Ascending aorta (tissue), 2 donors: ENCODE measurements at regions not wholly inside any gene's neighbourhood (a gene's known extent, or its start where the extent isn't known, plus 50 kb on each side); places are given as distances from the start of the nearest gene placed in this dataset.
A peak's percentile ranks its signal among the peaks of the same experiment; 100 is the strongest.

ENCODE experiments used
- DNase-seq, 2 donors: peaks; one replicate each; pipeline ENCODE4 v3.0.0-alpha.2; 2019; ENCODE audit warnings: low spot score in 2 of 2
- H3K27ac ChIP-seq, 2 donors: fragments of 200-600 bp; sonication (generic); one replicate each; pipeline ENCODE4 v1.5.1; 2016 to 2017; ENCODE audit warnings: mild to moderate bottlenecking in 1 of 2
- H3K27me3 ChIP-seq: fragments of 200-600 bp; sonication (generic); one replicate; pipeline ENCODE4 v1.5.1; 2017
- H3K36me3 ChIP-seq, 2 donors: fragments of 200-600 bp; sonication (generic); one replicate each; pipeline ENCODE4 v1.5.1; 2016
- H3K4me1 ChIP-seq, 2 donors: fragments of 200-600 bp; sonication (generic); one replicate each; pipeline ENCODE4 v1.5.1; 2016 to 2017; ENCODE audit warnings: mild to moderate bottlenecking in 1 of 2
- H3K4me3 ChIP-seq, 2 donors: fragments of 200-600 bp; sonication (generic); one replicate each; pipeline ENCODE4 v1.5.1; 2016 to 2017; ENCODE audit warnings: mild to moderate bottlenecking in 1 of 2
- H3K9me3 ChIP-seq, 2 donors: fragments of 200-600 bp; sonication (generic); one replicate each; pipeline ENCODE4 v1.5.1; 2016
- intact Hi-C: fragments of 100-400 bp; cut with DNase I; formaldehyde crosslinking; loops from one replicate; pipeline ENCODE4 v1.15.1; 2023
- TF ChIP-seq, protein P1 (sequence below), 3 experiments: fragments of 200-600 bp in 2 of 3; fragments of 450-650 bp in 1 of 3; sonication (generic) in 2 of 3; IDR thresholded peaks; one replicate each; pipeline ENCODE4 v1.5.1; 2016 to 2019; ENCODE audit warnings: antibody characterized with exemption in 3 of 3, mild to moderate bottlenecking in 1 of 3, moderate library complexity in 1 of 3

GRCh38 chr1:217281332-217281731 lies 349.6 kb downstream of the GPATCH2 start:
- Histone ChIP-seq H3K4me3 (no peak overlapping the region), H3K9me3 (no peaks in the 10 kb centered on the region), H3K27me3 (no peaks in the 10 kb centered on the region), H3K36me3 (no peaks in the 10 kb centered on the region), H3K27ac (no peak overlapping the region), H3K4me1 (no peaks in the 10 kb centered on the region)
- TF ChIP-seq, protein P1, sequence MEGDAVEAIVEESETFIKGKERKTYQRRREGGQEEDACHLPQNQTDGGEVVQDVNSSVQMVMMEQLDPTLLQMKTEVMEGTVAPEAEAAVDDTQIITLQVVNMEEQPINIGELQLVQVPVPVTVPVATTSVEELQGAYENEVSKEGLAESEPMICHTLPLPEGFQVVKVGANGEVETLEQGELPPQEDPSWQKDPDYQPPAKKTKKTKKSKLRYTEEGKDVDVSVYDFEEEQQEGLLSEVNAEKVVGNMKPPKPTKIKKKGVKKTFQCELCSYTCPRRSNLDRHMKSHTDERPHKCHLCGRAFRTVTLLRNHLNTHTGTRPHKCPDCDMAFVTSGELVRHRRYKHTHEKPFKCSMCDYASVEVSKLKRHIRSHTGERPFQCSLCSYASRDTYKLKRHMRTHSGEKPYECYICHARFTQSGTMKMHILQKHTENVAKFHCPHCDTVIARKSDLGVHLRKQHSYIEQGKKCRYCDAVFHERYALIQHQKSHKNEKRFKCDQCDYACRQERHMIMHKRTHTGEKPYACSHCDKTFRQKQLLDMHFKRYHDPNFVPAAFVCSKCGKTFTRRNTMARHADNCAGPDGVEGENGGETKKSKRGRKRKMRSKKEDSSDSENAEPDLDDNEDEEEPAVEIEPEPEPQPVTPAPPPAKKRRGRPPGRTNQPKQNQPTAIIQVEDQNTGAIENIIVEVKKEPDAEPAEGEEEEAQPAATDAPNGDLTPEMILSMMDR (IDR thresholded peaks at IDR 0.05), result no peak
- intact Hi-C loops, result no loop called here
- no peak for DNase-seq

DNA sequence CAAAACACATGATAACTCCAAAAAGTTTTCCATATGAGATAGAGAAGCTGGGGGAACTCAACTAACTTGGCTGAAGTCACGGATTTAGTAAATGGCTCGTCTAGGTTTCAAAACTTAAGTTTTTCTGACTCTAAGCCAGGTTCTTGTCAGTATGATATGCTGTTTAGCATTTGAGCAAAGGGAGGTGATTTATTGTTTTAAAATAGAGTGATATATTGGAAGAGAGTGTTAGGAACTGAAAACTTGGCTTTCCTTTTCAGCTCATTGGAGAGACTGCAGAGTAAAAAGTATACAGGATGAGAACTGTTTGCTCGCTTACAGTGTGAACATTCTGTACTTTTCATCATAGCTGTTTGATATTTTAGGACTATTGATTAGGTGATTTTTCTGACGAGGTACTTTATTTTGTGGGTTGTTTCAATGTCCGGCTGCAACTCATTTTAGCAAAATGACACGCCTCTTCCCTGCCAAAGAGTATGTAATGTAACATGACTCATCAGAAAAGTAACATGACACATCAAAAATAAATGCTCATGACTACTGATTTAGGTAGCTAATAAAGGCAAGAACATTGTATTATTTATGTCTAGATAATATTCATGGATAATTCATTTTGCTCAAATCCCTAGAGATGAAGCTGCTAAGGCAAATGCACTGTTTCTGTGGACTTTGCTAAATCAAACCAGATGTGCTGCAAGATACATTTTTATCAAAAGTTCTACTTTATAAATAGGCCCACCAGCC lies 355.1 kb downstream of the GPATCH2 start:
- no peaks in the 10 kb centered on the region for H3K27me3 ChIP-seq
- no peaks in the 10 kb centered on the region for H3K36me3 ChIP-seq
- peak overlapping the region in 1 of 2 donors; percentile 12 for H3K4me3 ChIP-seq
- H3K4me1 ChIP-seq, result no peaks in the 10 kb centered on the region
- DNase-seq, result no peak
- TF ChIP-seq, protein P1 (IDR thresholded peaks at IDR 0.05), result no peak
- H3K27ac ChIP-seq, result peak overlapping the region; percentile 57
- intact Hi-C loops, result loop anchor here (10.0 kb wide), 1 partner anchor 241 kb away; no protein-coding TSS in a partner anchor
- H3K9me3 ChIP-seq, result no peaks in the 10 kb centered on the region

DNA sequence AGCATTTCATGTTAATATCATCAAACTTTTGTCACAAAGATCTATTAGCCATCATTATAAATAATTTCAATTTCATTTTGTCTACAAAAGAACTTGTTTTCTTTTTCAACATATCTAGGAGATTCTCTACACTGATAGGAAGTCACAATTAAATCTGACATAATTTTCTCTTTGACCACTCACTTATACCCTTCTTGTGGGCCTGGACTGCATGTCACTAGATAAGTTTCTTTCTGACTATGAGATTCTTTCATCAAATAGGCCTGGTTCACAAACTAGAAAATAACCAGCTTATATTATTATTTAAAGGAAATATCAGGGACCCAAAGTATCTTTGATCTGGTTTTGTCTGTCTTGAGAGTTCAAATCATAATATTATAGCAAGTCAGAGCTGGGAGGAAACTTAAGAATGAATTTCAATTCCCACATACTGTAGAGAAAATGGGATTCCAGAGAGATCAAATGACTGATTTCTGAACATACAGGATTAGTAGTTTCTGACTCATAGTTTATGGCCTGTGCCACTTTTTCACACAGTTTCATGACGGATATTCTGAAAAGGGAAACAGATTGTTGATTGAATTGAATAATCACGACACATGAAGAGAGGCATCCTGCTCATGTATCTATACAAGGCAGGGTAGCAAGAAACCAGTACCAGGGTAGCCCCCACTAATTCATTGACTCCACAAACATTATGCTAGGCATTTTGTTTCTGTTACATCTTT lies 355.8 kb downstream of the GPATCH2 start:
- intact Hi-C loops, result loop anchor here (10.0 kb wide), 1 partner anchor 240 kb away; no protein-coding TSS in a partner anchor
- TF ChIP-seq, protein P1 (IDR thresholded peaks at IDR 0.05), result no peak
- Histone ChIP-seq H3K27me3 (no peaks in the 10 kb centered on the region), H3K4me3 (peak overlapping the region in 1 of 2 donors; percentile 12), H3K4me1 (no peaks in the 10 kb centered on the region), H3K9me3 (no peaks in the 10 kb centered on the region), H3K36me3 (no peaks in the 10 kb centered on the region), H3K27ac (peak overlapping the region; percentile 57)
- DNase-seq, result no peak

GRCh38 chr1:217274416-217274815 lies 356.5 kb downstream of the GPATCH2 start:
- Histone ChIP-seq H3K4me3 (no peak overlapping the region), H3K9me3 (no peaks in the 10 kb centered on the region), H3K36me3 (no peaks in the 10 kb centered on the region), H3K4me1 (no peaks in the 10 kb centered on the region), H3K27me3 (no peaks in the 10 kb centered on the region), H3K27ac (no peak overlapping the region)
- TF ChIP-seq, protein P1 (IDR thresholded peaks at IDR 0.05), result no peak
- DNase-seq, result no peak
- intact Hi-C loops, result loop anchor here (10.0 kb wide), 1 partner anchor 240 kb away; no protein-coding TSS in a partner anchor

DNA sequence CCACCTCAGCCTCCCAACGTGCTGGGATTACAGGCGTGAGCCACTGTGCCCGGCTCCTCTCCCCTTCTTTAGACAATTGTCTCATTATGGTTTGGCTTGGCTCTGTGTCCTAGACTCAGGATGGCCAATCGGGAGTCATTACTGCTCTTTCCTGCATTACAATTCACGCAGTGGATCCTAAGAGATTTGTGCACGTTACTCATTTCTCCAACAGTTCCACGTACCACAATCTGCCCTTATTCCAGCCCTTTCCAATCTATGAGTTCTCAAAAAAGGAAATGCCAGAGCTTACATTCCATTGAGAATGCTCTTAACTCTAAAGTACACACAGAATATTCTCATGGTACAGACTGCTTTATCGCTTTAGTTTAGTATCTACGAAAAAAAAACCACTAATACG lies 357.0 kb downstream of the GPATCH2 start:
- TF ChIP-seq, protein P1 (IDR thresholded peaks at IDR 0.05), result no peak
- H3K27me3 ChIP-seq, result no peaks in the 10 kb centered on the region
- intact Hi-C loops, result loop anchor here (10.0 kb wide), 1 partner anchor 239 kb away; no protein-coding TSS in a partner anchor
- no peaks in the 10 kb centered on the region for H3K9me3 ChIP-seq
- no peak for DNase-seq
- no peak overlapping the region for H3K27ac ChIP-seq
- no peaks in the 10 kb centered on the region for H3K36me3 ChIP-seq
- no peak overlapping the region for H3K4me3 ChIP-seq
- H3K4me1 ChIP-seq, result no peaks in the 10 kb centered on the region
